ENCODE measurements at regions not wholly inside any gene's neighbourhood (a gene's known extent, or its start where the extent isn't known, plus 50 kb on each side); places are given as distances from the start of the nearest gene placed in this dataset.

DNA sequence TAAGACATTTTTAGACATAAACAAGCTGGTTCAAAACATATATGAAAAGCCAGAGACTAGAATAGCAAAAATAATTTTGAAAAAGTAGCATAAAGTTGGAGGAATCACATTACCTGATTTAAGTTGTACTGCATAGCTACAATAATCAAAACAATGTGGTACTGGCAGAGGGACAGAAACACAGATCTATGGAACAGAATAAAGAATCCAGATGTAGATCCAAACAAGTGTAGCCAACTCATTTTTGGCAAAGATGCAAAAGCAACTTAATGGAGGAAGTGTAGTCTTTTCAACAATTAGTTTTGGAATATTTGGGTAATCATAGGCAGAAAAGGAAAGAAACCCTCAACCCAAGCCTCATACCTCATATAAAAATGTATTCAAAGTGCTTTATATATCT is 278.7 kb upstream of the ZNF521 start:
- H3K27me3 Mint-ChIP-seq (ENCODE audit: unreplicated experiment), result no peaks in the 10 kb centered on the region
- no peak overlapping the region for H3K4me3 Mint-ChIP-seq (ENCODE audit: unreplicated experiment)
- TF ChIP-seq, protein P1, sequence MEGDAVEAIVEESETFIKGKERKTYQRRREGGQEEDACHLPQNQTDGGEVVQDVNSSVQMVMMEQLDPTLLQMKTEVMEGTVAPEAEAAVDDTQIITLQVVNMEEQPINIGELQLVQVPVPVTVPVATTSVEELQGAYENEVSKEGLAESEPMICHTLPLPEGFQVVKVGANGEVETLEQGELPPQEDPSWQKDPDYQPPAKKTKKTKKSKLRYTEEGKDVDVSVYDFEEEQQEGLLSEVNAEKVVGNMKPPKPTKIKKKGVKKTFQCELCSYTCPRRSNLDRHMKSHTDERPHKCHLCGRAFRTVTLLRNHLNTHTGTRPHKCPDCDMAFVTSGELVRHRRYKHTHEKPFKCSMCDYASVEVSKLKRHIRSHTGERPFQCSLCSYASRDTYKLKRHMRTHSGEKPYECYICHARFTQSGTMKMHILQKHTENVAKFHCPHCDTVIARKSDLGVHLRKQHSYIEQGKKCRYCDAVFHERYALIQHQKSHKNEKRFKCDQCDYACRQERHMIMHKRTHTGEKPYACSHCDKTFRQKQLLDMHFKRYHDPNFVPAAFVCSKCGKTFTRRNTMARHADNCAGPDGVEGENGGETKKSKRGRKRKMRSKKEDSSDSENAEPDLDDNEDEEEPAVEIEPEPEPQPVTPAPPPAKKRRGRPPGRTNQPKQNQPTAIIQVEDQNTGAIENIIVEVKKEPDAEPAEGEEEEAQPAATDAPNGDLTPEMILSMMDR (IDR thresholded peaks at IDR 0.05; ENCODE audit: partially characterized antibody, unreplicated experiment), result no peak
- no peaks in the 10 kb centered on the region for H3K4me1 Mint-ChIP-seq (ENCODE audit: low read depth, unreplicated experiment)
- H3K9me3 Mint-ChIP-seq (ENCODE audit: unreplicated experiment), result peaks cover 3% of the 10 kb centered on the region
- H3K27ac Mint-ChIP-seq (ENCODE audit: unreplicated experiment), result no peak overlapping the region
- no peak for DNase-seq
- H3K36me3 Mint-ChIP-seq (ENCODE audit: unreplicated experiment), result peaks cover 18% of the 10 kb centered on the region

DNA sequence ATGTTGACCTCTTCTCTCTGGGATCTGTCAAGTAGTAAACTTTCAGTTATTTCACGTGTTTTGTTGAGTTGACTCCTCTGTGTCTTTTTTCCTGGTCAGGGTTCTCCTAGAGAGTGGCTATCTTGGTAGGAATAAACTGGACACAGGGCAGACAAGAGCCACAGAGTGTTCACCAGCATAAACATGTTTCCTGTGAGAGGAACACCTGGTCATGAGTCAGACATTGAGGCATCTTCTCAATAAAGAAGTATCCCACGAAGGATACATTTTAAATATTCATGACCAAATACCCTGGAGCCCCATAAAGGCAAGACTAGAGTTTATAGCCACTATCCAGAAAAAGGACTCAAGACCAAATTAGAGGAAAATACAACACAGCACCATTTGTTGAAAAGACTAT is 269.7 kb upstream of the ZNF521 start:
- peaks cover 5% of the 10 kb centered on the region for H3K9me3 Mint-ChIP-seq (ENCODE audit: unreplicated experiment)

DNA sequence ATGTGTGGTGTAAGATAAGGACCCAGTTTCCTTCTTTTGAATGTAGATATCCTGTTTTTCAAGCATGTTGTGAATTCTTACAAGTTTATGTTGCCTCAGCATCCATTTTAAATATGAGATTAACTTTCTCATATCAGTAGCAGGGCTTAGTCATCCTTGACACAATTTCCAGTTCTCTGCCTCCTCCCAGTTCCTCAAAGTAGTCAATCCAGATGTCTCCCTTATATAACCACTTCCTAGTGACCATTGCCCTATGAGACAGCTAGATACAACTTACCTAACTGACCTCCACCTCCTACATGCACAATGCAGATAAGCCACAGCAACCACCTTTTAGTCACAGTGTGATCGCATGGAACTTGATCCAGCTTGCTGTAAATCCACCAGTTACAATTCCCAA is 269.2 kb upstream of the ZNF521 start:
- Mint-ChIP-seq H3K27ac (ENCODE audit: unreplicated experiment) (no peak overlapping the region), H3K4me3 (ENCODE audit: unreplicated experiment) (no peak overlapping the region), H3K36me3 (ENCODE audit: unreplicated experiment) (peaks cover 17% of the 10 kb centered on the region), H3K27me3 (ENCODE audit: unreplicated experiment) (peaks cover 1% of the 10 kb centered on the region), H3K9me3 (ENCODE audit: unreplicated experiment) (peaks cover 5% of the 10 kb centered on the region), H3K4me1 (ENCODE audit: low read depth, unreplicated experiment) (no peaks in the 10 kb centered on the region)
- DNase-seq, result no peak
- TF ChIP-seq, protein P1 (IDR thresholded peaks at IDR 0.05; ENCODE audit: partially characterized antibody, unreplicated experiment), result no peak

More for the DNA sequence above, 269.7 kb upstream of the ZNF521 start:
- Mint-ChIP-seq H3K36me3 (ENCODE audit: unreplicated experiment) (peaks cover 20% of the 10 kb centered on the region), H3K4me1 (ENCODE audit: low read depth, unreplicated experiment) (no peaks in the 10 kb centered on the region), H3K27me3 (ENCODE audit: unreplicated experiment) (peaks cover 1% of the 10 kb centered on the region), H3K27ac (ENCODE audit: unreplicated experiment) (no peak overlapping the region), H3K4me3 (ENCODE audit: unreplicated experiment) (no peak overlapping the region)
- no peak for DNase-seq
- TF ChIP-seq, protein P1 (IDR thresholded peaks at IDR 0.05; ENCODE audit: partially characterized antibody, unreplicated experiment), result no peak

DNA sequence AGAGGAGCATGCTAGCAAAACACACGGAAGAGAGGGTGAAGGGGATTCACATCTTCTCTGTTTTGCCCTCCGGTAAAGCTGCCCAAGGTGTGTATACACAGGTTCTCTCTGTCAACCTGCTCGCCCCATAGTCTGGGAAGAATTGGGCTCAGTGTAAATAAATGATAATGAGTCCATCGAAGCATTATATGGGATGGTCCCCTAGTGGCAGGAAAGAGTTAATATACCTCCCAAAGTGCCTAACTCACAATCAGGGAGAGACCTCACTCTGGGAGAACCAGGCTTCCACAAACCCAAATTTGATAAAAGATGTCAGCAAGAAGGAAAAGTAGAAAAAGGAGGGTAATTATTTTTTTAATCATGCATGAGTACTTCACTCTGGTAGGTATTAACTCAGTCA is 262.2 kb upstream of the ZNF521 start:
- DNase-seq, result no peak
- Mint-ChIP-seq H3K4me3 (ENCODE audit: unreplicated experiment) (no peak overlapping the region), H3K36me3 (ENCODE audit: unreplicated experiment) (no peaks in the 10 kb centered on the region), H3K9me3 (ENCODE audit: unreplicated experiment) (no peaks in the 10 kb centered on the region), H3K27me3 (ENCODE audit: unreplicated experiment) (peaks cover 1% of the 10 kb centered on the region), H3K4me1 (ENCODE audit: low read depth, unreplicated experiment) (no peaks in the 10 kb centered on the region), H3K27ac (ENCODE audit: unreplicated experiment) (no peak overlapping the region)
- TF ChIP-seq, protein P1 (IDR thresholded peaks at IDR 0.05; ENCODE audit: partially characterized antibody, unreplicated experiment), result no peak

DNA sequence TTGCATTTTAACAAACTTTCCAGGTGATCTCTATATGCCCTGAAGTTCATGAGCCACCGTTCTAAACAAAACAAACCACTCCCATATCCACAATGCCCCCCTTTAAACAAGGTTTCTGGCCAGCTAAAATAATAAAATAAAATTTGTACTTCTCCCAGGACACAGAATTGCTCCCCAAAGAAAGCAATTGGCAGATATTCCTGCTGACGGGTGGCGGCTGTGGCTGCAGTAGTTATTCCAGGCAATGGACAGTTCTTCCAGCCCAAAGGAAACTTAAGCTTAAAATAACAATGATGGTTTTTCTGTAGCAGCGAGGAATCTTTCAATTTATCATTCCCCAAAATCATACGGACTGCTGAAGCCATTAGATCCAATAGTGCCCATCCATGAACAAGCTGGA is 260.5 kb upstream of the ZNF521 start:
- no peak for DNase-seq
- no peaks in the 10 kb centered on the region for H3K36me3 Mint-ChIP-seq (ENCODE audit: unreplicated experiment)
- H3K27me3 Mint-ChIP-seq (ENCODE audit: unreplicated experiment), result peaks cover 1% of the 10 kb centered on the region
- no peaks in the 10 kb centered on the region for H3K9me3 Mint-ChIP-seq (ENCODE audit: unreplicated experiment)
- no peak overlapping the region for H3K27ac Mint-ChIP-seq (ENCODE audit: unreplicated experiment)
- H3K4me1 Mint-ChIP-seq (ENCODE audit: low read depth, unreplicated experiment), result no peaks in the 10 kb centered on the region
- H3K4me3 Mint-ChIP-seq (ENCODE audit: unreplicated experiment), result no peak overlapping the region
- TF ChIP-seq, protein P1 (IDR thresholded peaks at IDR 0.05; ENCODE audit: partially characterized antibody, unreplicated experiment), result no peak

All from glutamatergic neuron (in vitro differentiated cells).